Activated naive CD4-positive, alpha-beta T cell treated with anti-CD3 and anti-CD28 coated beads for 36 hours (primary cell): ENCODE measurements at regions not wholly inside any gene's neighbourhood (a gene's known extent, or its start where the extent isn't known, plus 50 kb on each side); places are given as distances from the start of the nearest gene placed in this dataset.
A peak's percentile ranks its signal among the peaks of the same experiment; 100 is the strongest.

ENCODE experiments used
- CTCF ChIA-PET: fragments of 350-600 bp; sonication (Branson Sonifier 250); formaldehyde crosslinking; loops from one replicate; lab custom pipeline; 2021; ENCODE audit warnings: antibody characterized with exemption; lab: Charles Lee
- DNase-seq: peaks from one replicate; pipeline ENCODE4 v3.0.0-alpha.2; 2020
- H3K27ac Mint-ChIP-seq: one replicate; pipeline ENCODE4 v1.8.0; 2021; ENCODE audit warnings: mild to moderate bottlenecking, mixed read lengths
- H3K27me3 Mint-ChIP-seq: one replicate; pipeline ENCODE4 v1.8.0; 2021; ENCODE audit warnings: low read depth, mixed read lengths
- H3K36me3 Mint-ChIP-seq: one replicate; pipeline ENCODE4 v1.8.0; 2021; ENCODE audit warnings: low read depth, mixed read lengths
- H3K4me1 Mint-ChIP-seq: one replicate; pipeline ENCODE4 v1.8.0; 2021; ENCODE audit warnings: low read depth, mixed read lengths
- H3K4me3 Mint-ChIP-seq: one replicate; pipeline ENCODE4 v1.8.0; 2021; ENCODE audit warnings: mild to moderate bottlenecking, moderate library complexity, mixed read lengths
- H3K9me3 Mint-ChIP-seq: one replicate; pipeline ENCODE4 v1.8.0; 2021; ENCODE audit warnings: mixed read lengths
- intact Hi-C: fragments of 100-400 bp; cut with micrococcal nuclease; formaldehyde crosslinking; loops from one replicate; pipeline ENCODE4 v1.15.1; 2023

DNA sequence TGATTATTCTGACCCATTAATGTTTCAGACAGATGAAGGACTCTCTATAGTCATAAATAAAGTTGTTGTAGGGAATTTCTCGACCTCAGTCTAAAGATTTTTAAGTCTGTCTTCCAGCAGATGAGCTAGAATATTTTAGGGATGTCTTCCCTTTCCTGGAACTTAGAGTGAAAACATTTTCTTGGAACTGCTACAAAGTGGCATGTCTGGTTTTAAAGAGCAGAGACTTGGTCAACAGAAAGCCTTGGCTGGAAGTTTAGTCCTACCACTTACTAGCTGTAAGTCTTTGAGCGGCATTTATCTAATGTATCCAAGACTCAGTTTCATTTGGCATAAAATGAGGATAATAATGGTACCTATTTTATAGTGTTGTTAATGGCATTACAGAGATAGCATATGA is 120.0 kb upstream of the TGFBR2 start:
- no peaks in the 10 kb centered on the region for H3K4me1 Mint-ChIP-seq
- H3K27me3 Mint-ChIP-seq = no peaks in the 10 kb centered on the region
- H3K36me3 Mint-ChIP-seq = peaks cover 9% of the 10 kb centered on the region
- no peak overlapping the region for H3K4me3 Mint-ChIP-seq
- peaks cover 26% of the 10 kb centered on the region for H3K9me3 Mint-ChIP-seq
- H3K27ac Mint-ChIP-seq = no peak overlapping the region
- intact Hi-C loops = no loop called here
- CTCF ChIA-PET = no interaction called here
- DNase-seq = no peak

GRCh38 chr3:30488070-30488756 is 118.2 kb upstream of the TGFBR2 start:
- intact Hi-C loops = no loop called here
- CTCF ChIA-PET = no interaction called here
- H3K27ac Mint-ChIP-seq = no peak overlapping the region
- H3K4me1 Mint-ChIP-seq = no peaks in the 10 kb centered on the region
- peaks cover 9% of the 10 kb centered on the region for H3K36me3 Mint-ChIP-seq
- no peaks in the 10 kb centered on the region for H3K27me3 Mint-ChIP-seq
- no peak for DNase-seq
- H3K9me3 Mint-ChIP-seq = peaks cover 26% of the 10 kb centered on the region
- no peak overlapping the region for H3K4me3 Mint-ChIP-seq

DNA sequence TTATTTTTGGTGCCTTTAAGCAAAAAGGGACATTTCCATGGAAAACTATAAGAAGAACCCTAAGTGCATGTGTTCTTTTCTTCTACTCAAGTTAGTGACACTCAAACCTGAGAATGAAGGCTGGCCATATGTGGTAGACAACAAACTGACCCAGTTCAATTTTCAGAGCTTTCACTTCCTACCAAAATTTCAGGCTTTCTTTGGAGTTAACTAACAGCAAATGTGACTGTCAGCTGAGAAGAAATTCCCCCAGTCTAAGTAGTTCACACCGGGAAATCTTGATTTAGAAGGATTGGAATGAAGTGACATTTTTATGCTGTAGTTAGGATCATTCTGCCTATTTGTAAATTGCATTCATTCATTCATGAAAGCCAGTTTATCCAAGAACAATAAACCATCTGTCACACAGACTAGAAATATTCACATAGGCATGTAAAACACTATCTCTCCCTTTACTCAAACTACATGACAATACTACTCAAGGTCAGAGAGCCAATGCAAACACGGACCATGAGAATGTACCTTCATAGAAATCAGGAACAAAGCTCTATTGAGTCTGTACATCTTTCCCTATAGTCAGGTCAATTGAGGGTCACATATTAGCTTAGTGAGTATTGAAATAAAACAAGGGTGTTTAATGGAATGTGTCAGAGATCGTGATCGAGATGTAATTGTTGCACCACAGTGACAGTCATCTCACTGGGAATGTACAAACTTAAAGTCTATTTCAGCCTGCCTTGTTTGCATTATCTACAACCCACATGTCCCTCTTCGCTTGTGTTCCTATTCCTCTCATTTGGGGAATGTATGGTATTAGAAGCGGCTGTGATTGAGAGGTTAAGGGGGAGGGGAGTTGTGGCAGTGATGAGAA is 113.8 kb upstream of the TGFBR2 start:
- peaks cover 21% of the 10 kb centered on the region for H3K4me1 Mint-ChIP-seq
- peaks cover 18% of the 10 kb centered on the region for H3K9me3 Mint-ChIP-seq
- CTCF ChIA-PET = no interaction called here
- H3K27ac Mint-ChIP-seq = no peak overlapping the region
- intact Hi-C loops = no loop called here
- H3K36me3 Mint-ChIP-seq = peaks cover 8% of the 10 kb centered on the region
- H3K27me3 Mint-ChIP-seq = no peaks in the 10 kb centered on the region
- DNase-seq = no peak
- H3K4me3 Mint-ChIP-seq = no peak overlapping the region

- Mint-ChIP-seq H3K4me3 (no peak overlapping the region), H3K9me3 (peaks cover 9% of the 10 kb centered on the region), H3K4me1 (peaks cover 21% of the 10 kb centered on the region), H3K36me3 (peaks cover 3% of the 10 kb centered on the region), H3K27ac (no peak overlapping the region), H3K27me3 (no peaks in the 10 kb centered on the region)
- intact Hi-C loops = no loop called here
- CTCF ChIA-PET = no interaction called here
- DNase-seq = no peak
These were observed 112.5 kb upstream of the TGFBR2 start for GRCh38 chr3:30493911-30494311.

DNA sequence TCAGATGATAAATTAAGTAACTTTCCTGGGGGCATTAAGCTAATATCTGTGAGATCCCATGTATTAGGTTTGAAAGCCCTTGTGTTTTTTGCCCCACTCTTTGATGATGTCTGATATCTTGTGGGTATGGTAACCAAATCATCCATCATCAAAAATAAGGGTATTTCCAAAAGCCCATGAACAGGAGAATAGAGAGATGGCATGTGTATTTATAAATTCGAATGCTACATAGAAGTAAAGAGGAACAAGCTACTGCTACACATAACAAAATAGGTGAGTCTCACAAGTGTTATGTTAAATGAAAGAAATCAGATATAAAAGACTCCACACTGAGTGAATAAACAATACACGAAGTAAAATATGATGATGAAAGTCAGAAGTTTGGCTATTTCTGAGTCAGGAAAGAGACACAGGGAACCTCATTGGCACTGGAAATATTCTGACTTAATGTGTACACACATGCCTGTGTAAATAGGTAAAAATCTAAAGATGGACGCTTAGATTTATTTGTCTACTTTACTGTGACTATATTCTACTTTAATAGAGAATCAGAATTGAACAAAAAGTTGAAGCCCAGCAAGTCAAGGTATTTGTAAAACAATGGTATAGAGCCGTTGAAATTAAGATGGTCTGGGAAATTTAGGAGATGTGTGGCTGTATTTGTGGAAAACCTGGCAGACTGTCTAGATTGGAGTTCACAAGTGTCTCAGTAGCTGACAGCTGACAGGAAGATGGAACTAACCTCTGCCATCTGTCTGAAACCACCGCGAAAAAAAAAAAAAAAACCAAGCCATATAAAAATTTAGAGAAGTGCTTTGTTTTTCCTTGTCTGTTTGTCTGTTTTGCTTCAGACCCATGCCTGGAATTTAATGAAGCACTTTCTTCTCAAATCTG is 111.0 kb upstream of the TGFBR2 start:
- CTCF ChIA-PET = interaction anchor here (0.7 kb wide), 1 partner anchor 153 kb away, joined by 3 read pairs; no protein-coding TSS in a partner anchor
- intact Hi-C loops = no loop called here
- H3K27ac Mint-ChIP-seq = no peak overlapping the region
- DNase-seq = no peak
- no peaks in the 10 kb centered on the region for H3K27me3 Mint-ChIP-seq
- H3K36me3 Mint-ChIP-seq = no peaks in the 10 kb centered on the region
- no peaks in the 10 kb centered on the region for H3K9me3 Mint-ChIP-seq
- H3K4me1 Mint-ChIP-seq = peaks cover 24% of the 10 kb centered on the region
- peak overlapping the region; percentile 25 for H3K4me3 Mint-ChIP-seq

GRCh38 chr3:30496066-30496966 is 110.1 kb upstream of the TGFBR2 start:
- Mint-ChIP-seq H3K27ac (no peak overlapping the region), H3K4me3 (peak overlapping the region; percentile 25), H3K27me3 (no peaks in the 10 kb centered on the region), H3K9me3 (no peaks in the 10 kb centered on the region), H3K36me3 (no peaks in the 10 kb centered on the region), H3K4me1 (peaks cover 32% of the 10 kb centered on the region)
- CTCF ChIA-PET = interaction anchor here (0.6 kb wide), 2 partner anchors 11 to 177 kb away, joined by 3 to 6 read pairs; no protein-coding TSS in a partner anchor
- DNase-seq = peak; percentile 18
- intact Hi-C loops = no loop called here

- H3K27me3 Mint-ChIP-seq = no peaks in the 10 kb centered on the region
- peaks cover 49% of the 10 kb centered on the region for H3K4me1 Mint-ChIP-seq
- no peak overlapping the region for H3K27ac Mint-ChIP-seq
- no peak for DNase-seq
- no peaks in the 10 kb centered on the region for H3K36me3 Mint-ChIP-seq
- H3K4me3 Mint-ChIP-seq = no peak overlapping the region
- H3K9me3 Mint-ChIP-seq = no peaks in the 10 kb centered on the region
- intact Hi-C loops = no loop called here
- CTCF ChIA-PET = interaction anchor here (0.6 kb wide), 1 partner anchor 196 kb away, joined by 4 read pairs; no protein-coding TSS in a partner anchor
These were observed 107.8 kb upstream of the TGFBR2 start for GRCh38 chr3:30498587-30498967.

DNA sequence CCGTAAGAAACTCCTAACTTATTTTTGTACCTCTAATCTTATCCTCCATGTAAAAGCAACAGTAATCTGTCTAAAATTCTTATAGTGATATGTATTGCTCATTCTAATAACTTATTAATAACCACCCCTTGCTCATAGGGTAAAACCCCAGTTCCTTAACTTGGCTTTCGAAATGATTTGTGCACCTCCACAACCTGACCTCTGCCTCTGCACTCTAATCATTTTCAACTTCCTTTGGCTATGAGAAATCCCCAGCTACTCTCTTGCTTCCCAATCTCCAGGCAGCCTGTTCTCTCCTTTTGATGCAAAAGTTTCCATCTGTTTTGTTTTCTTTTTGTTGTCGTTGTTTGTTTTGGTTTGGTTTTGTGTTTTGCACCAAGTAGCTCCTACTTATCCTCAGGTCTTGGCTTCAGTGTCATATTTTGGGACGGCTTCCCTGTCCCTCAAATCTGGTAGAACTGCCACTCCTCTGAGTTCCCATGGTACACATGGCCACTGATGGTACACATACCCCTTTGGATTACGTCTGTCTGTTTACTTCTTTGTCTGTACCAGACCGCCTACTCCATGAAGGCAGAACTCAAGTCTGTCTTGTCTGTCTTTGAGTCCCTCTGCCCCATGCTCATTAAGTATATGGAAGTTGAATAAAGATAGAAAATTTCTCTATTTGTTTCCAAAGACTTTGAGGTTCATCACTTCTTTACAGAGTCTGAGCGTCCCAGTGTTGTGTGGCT is 105.6 kb upstream of the TGFBR2 start:
- peak overlapping the region; percentile 17 for H3K27ac Mint-ChIP-seq
- no peak overlapping the region for H3K4me3 Mint-ChIP-seq
- DNase-seq = peak; percentile 21
- H3K36me3 Mint-ChIP-seq = no peaks in the 10 kb centered on the region
- H3K9me3 Mint-ChIP-seq = no peaks in the 10 kb centered on the region
- intact Hi-C loops = no loop called here
- peaks cover 43% of the 10 kb centered on the region for H3K4me1 Mint-ChIP-seq
- CTCF ChIA-PET = interaction anchor here (1.5 kb wide), 1 partner anchor 184 kb away, joined by 3 read pairs; no protein-coding TSS in a partner anchor
- no peaks in the 10 kb centered on the region for H3K27me3 Mint-ChIP-seq

GRCh38 chr3:30501526-30501925 is 104.9 kb upstream of the TGFBR2 start:
- Mint-ChIP-seq H3K4me1 (peaks cover 36% of the 10 kb centered on the region), H3K27ac (no peak overlapping the region), H3K9me3 (no peaks in the 10 kb centered on the region), H3K36me3 (no peaks in the 10 kb centered on the region), H3K4me3 (no peak overlapping the region), H3K27me3 (no peaks in the 10 kb centered on the region)
- CTCF ChIA-PET = interaction anchor here (1.5 kb wide), 1 partner anchor 183 kb away, joined by 3 read pairs; no protein-coding TSS in a partner anchor
- DNase-seq = no peak
- intact Hi-C loops = no loop called here

GRCh38 chr3:30502051-30502741 is 104.2 kb upstream of the TGFBR2 start:
- H3K4me1 Mint-ChIP-seq = peaks cover 30% of the 10 kb centered on the region
- H3K4me3 Mint-ChIP-seq = no peak overlapping the region
- DNase-seq = no peak
- no peaks in the 10 kb centered on the region for H3K36me3 Mint-ChIP-seq
- H3K27ac Mint-ChIP-seq = no peak overlapping the region
- intact Hi-C loops = loop anchor here (2.0 kb wide), 2 partner anchors 103 to 155 kb away; no protein-coding TSS in a partner anchor
- H3K9me3 Mint-ChIP-seq = no peaks in the 10 kb centered on the region
- CTCF ChIA-PET = interaction anchor here (1.4 to 1.5 kb wide), 2 partner anchors 67 to 182 kb away, joined by 3 read pairs; no protein-coding TSS in a partner anchor
- H3K27me3 Mint-ChIP-seq = no peaks in the 10 kb centered on the region
